Rectal smooth muscle tissue (tissue), 1 donor: ENCODE measurements at regions not wholly inside any gene's neighbourhood (a gene's known extent, or its start where the extent isn't known, plus 50 kb on each side); places are given as distances from the start of the nearest gene placed in this dataset.

Experiments used
- H3K27ac ChIP-seq: one replicate; pipeline ENCODE4 v1.7.0; 2013; ENCODE audit warnings: low read depth, low read length, inconsistent platforms
- H3K27me3 ChIP-seq: one replicate; pipeline ENCODE4 v1.7.0; 2013; ENCODE audit warnings: low read length; ENCODE audit not compliant: control insufficient read depth, insufficient read depth
- H3K36me3 ChIP-seq: one replicate; pipeline ENCODE4 v1.7.0; 2013; ENCODE audit warnings: low read length; ENCODE audit not compliant: control insufficient read depth, insufficient read depth
- H3K4me1 ChIP-seq: one replicate; pipeline ENCODE4 v1.7.0; 2013; ENCODE audit warnings: low read length; ENCODE audit not compliant: control insufficient read depth, insufficient read depth
- H3K4me3 ChIP-seq: one replicate; pipeline ENCODE4 v1.7.0; 2013; ENCODE audit warnings: low read length
- H3K9ac ChIP-seq: one replicate; pipeline ENCODE4 v1.7.0; 2013; ENCODE audit warnings: low read length

DNA sequence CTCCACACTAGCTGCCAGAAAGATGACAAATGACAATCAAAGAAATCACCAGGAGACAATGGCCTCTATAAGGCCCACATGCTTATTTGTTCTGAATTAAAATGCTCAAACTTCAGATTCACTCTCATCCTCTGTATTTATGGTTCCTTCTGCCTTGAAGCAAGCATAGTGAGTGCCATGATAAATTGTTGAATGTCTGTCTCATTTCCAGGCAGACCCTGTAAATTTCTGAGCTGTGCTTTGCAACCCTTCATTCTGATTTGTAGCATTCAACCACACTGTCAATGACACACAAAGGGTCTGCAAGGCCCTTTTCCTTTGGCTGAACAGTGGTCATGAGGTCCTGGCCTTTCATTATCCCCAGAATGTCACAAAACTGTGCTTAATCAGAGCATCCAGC, 506.6 kb upstream of the GHITM start:
- no peak overlapping the region for H3K4me3 ChIP-seq
- H3K36me3 ChIP-seq: no peaks in the 10 kb centered on the region
- H3K4me1 ChIP-seq: no peaks in the 10 kb centered on the region
- H3K9ac ChIP-seq: no peak overlapping the region
- H3K27ac ChIP-seq: no peak overlapping the region
- H3K27me3 ChIP-seq: no peaks in the 10 kb centered on the region

GRCh38 chr10:83633547-83633946, 505.8 kb upstream of the GHITM start:
- no peak overlapping the region for H3K4me3 ChIP-seq
- H3K9ac ChIP-seq: no peak overlapping the region
- H3K27ac ChIP-seq: no peak overlapping the region
- H3K4me1 ChIP-seq: no peaks in the 10 kb centered on the region
- no peaks in the 10 kb centered on the region for H3K27me3 ChIP-seq
- no peaks in the 10 kb centered on the region for H3K36me3 ChIP-seq

- Histone ChIP-seq H3K4me3 (no peak overlapping the region), H3K4me1 (no peaks in the 10 kb centered on the region), H3K36me3 (no peaks in the 10 kb centered on the region), H3K27ac (no peak overlapping the region), H3K27me3 (no peaks in the 10 kb centered on the region), H3K9ac (no peak overlapping the region)
Measured at GRCh38 chr10:83636826-83637225, 502.5 kb upstream of the GHITM start.

DNA sequence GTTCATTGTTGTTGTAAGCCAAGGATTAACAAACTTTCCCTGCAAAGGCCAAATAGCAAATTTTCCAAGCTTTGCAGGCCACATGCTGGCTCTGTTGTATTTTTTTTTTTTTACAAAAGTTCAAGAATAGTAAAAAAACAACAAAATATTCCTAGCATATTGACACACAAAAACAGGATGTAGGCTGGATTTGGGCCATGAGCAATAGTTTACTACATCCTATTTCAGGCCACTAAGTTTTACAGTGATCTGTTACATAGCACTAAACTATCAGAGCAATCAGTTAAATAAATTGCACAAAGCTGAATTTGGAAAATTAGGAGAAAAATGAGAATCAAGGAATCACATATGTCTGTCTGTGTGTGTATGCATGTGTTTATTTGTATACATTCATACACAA, 491.8 kb upstream of the GHITM start:
- Histone ChIP-seq H3K27ac (no peak overlapping the region), H3K4me3 (no peak overlapping the region), H3K36me3 (no peaks in the 10 kb centered on the region), H3K4me1 (no peaks in the 10 kb centered on the region), H3K9ac (no peak overlapping the region), H3K27me3 (no peaks in the 10 kb centered on the region)

GRCh38 chr10:83648201-83648600, 491.1 kb upstream of the GHITM start:
- H3K27ac ChIP-seq: no peak overlapping the region

DNA sequence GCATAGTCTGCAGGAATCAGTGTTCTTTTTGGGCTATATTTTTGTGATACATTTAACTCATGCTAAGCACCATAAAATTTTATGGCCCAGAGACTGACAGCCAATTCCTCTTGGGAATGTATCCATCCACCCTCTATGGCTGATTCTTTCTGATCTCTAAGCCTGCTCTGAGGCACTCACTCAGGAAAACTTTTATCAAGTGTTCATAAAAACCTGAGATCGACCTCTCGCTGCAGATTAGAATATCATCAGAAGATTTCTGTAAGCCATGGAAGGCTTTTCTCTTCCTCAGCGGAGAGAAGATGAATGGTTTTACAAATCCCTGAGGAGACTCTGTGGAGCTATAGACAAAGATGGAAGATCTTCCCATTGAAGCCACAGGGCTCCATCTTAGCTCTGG, 489.8 kb upstream of the GHITM start:
- no peak overlapping the region for H3K4me3 ChIP-seq
- H3K36me3 ChIP-seq: no peaks in the 10 kb centered on the region
- no peak overlapping the region for H3K9ac ChIP-seq
- H3K27ac ChIP-seq: no peak overlapping the region
- no peaks in the 10 kb centered on the region for H3K4me1 ChIP-seq
- H3K27me3 ChIP-seq: no peaks in the 10 kb centered on the region

More at GRCh38 chr10:83648201-83648600, 491.1 kb upstream of the GHITM start:
- H3K4me1 ChIP-seq: no peaks in the 10 kb centered on the region
- H3K36me3 ChIP-seq: no peaks in the 10 kb centered on the region
- H3K9ac ChIP-seq: no peak overlapping the region
- H3K27me3 ChIP-seq: no peaks in the 10 kb centered on the region
- no peak overlapping the region for H3K4me3 ChIP-seq

GRCh38 chr10:83654689-83655088, 484.6 kb upstream of the GHITM start:
- Histone ChIP-seq H3K4me1 (no peaks in the 10 kb centered on the region), H3K9ac (no peak overlapping the region), H3K4me3 (no peak overlapping the region), H3K36me3 (no peaks in the 10 kb centered on the region), H3K27me3 (no peaks in the 10 kb centered on the region), H3K27ac (no peak overlapping the region)

DNA sequence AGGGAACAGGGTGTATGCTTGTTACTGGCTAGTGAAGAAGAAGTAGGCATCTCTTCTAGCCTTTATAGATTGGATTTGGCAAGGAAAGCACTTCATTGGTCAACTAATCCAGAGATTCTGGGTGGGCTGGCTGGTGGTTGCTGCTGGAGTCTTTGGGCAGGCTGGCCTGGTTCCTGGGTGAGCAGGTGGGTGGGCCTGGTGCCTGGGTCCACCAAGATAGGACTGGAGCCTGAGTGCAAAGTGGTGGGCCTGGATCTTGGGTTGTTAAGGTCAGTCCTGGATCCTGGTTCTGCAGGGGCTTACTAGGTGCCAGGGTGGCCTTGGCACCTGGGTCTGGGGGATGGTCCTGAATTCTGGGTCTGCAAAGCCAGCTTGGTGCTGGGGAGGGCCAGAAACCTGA, 482.4 kb upstream of the GHITM start:
- Histone ChIP-seq H3K4me1 (no peaks in the 10 kb centered on the region), H3K27me3 (no peaks in the 10 kb centered on the region), H3K27ac (no peak overlapping the region), H3K36me3 (no peaks in the 10 kb centered on the region), H3K9ac (no peak overlapping the region), H3K4me3 (no peak overlapping the region)

- Histone ChIP-seq H3K27ac (no peak overlapping the region), H3K27me3 (no peaks in the 10 kb centered on the region), H3K4me3 (no peak overlapping the region), H3K36me3 (no peaks in the 10 kb centered on the region), H3K4me1 (no peaks in the 10 kb centered on the region), H3K9ac (no peak overlapping the region)
Measured at GRCh38 chr10:83657487-83657886, 481.8 kb upstream of the GHITM start.

DNA sequence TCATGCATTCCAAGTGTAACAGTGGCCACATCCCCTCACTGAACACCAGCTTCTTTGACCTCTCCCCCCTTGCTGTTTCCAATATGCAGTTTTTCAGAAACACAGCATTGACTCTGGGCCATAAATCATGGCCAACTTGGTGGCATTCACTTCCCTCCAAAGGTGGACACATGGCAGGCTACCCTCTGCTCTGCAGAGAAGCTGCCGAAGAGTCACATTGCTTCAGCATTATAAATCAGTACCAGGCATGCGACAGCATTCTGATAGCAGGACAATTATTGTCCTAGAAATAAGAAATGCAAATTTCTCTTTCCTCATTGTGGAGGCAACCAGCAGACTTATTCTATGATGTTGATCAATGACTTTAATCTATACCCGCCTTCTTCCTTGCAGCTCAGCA, 475.4 kb upstream of the GHITM start:
- Histone ChIP-seq H3K27ac (no peak overlapping the region), H3K36me3 (no peaks in the 10 kb centered on the region)

DNA sequence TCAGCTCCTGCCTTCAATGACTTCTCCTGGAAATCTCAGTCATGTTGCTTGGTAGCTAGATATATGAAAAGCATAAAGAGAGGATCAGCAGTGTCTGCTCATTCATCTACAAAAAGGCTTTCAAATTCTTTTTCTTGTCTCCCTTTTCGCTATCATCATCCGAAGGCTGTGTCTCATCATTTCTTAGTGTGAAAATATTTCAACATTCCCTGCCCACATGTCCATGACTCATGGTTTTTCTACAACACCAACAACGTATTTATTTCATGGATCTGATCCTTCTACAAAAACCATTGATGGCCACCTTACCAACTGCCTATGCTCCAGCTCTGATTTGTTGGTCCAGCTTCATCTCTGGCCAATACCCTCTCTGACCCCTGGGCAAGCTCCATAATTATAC, 472.5 kb upstream of the GHITM start:
- H3K4me3 ChIP-seq: no peak overlapping the region
- H3K36me3 ChIP-seq: no peaks in the 10 kb centered on the region
- no peak overlapping the region for H3K9ac ChIP-seq
- H3K4me1 ChIP-seq: no peaks in the 10 kb centered on the region
- H3K27me3 ChIP-seq: no peaks in the 10 kb centered on the region
- no peak overlapping the region for H3K27ac ChIP-seq

More for the DNA sequence above, 475.4 kb upstream of the GHITM start:
- H3K4me3 ChIP-seq: no peak overlapping the region
- no peak overlapping the region for H3K9ac ChIP-seq
- no peaks in the 10 kb centered on the region for H3K4me1 ChIP-seq
- no peaks in the 10 kb centered on the region for H3K27me3 ChIP-seq

DNA sequence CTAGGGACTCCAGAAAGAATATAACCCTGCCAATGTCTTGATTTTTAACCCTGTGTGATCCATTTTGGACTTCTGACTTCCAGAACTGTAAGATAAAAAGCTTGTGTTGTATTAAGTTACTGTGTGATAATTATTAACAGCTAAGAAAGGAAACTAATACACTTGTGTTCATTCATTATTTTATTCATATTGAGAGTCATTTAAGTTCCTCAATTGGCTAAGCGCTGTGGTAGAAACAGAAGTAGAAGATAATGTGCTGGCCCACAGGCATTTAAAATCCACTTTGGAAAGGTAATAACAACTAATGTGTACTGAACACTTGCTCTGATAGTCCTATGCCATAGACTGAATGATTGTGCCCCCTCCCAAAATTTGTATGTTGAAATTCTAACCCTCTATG, 471.7 kb upstream of the GHITM start:
- Histone ChIP-seq H3K4me1 (no peaks in the 10 kb centered on the region), H3K27ac (no peak overlapping the region), H3K27me3 (no peaks in the 10 kb centered on the region), H3K9ac (no peak overlapping the region), H3K36me3 (no peaks in the 10 kb centered on the region), H3K4me3 (no peak overlapping the region)

DNA sequence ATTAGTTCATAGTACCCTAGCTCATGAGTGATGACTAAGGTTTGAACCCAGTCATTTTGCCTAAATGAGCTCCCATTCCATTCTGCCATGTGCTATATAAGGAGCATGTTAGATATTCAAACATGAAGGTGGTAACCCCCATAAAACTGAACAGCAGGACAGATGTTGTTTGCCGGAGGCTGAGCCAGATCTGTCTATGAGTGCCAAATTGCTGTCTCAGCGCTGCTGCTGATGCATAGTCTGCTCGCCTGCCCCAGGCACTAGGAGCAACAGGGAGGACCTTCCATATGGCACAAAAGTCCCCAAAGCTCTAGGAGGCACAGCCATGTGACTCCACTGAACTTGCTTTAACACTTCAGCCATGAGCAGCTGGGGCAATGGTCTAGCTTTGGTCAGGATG, 466.0 kb upstream of the GHITM start:
- no peaks in the 10 kb centered on the region for H3K27me3 ChIP-seq
- no peak overlapping the region for H3K4me3 ChIP-seq
- H3K27ac ChIP-seq: no peak overlapping the region
- H3K9ac ChIP-seq: no peak overlapping the region
- no peaks in the 10 kb centered on the region for H3K4me1 ChIP-seq
- no peaks in the 10 kb centered on the region for H3K36me3 ChIP-seq
